ENCODE measurements at regions not wholly inside any gene's neighbourhood (a gene's known extent, or its start where the extent isn't known, plus 50 kb on each side); places are given as distances from the start of the nearest gene placed in this dataset.

DNA sequence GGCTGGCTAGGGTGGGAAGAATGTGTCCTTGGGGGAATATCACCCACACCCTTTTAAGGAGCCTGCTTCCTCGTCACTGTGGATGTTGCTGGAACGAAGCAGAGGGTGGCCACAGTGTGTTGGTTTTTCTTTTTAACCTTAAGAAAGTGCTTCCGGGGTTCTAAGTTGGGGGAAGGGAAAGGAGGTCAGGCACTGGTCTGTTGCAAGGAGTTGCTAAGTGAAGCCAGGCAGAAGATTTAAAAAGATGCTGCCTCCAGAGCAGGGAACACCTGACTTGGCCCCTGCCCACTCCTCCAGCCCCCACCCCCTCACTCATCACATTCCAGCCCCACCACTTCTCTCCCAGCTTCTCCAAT lies 213.1 kb downstream of the EMX2 start:
- no peak overlapping the region for H3K23ac ChIP-seq (ENCODE audit: low read length in 2 of 2)
- H2AFZ ChIP-seq (ENCODE audit: low read depth, low read length), result no peak overlapping the region
- H2BK5ac ChIP-seq (ENCODE audit: low read depth, low read length, poor library complexity, severe bottlenecking), result no peak overlapping the region
- no peak overlapping the region for H3K4ac ChIP-seq (ENCODE audit: low read depth in 1 of 2, low read length in 2 of 2)
- no peak overlapping the region for H2BK15ac ChIP-seq (ENCODE audit: low read depth, poor library complexity, severe bottlenecking)
- no peaks in the 10 kb centered on the region for H3K9me3 ChIP-seq (ENCODE audit: control insufficient read depth, low read length)
- H3K79me1 ChIP-seq (replicated peaks; ENCODE audit: low read length, poor library complexity, severe bottlenecking), result no peaks in the 10 kb centered on the region
- no peak overlapping the region for H4K91ac ChIP-seq (ENCODE audit: low read length)
- no peak overlapping the region for H3K27ac ChIP-seq (ENCODE audit: low read length, poor library complexity, severe bottlenecking)
- H4K8ac ChIP-seq (ENCODE audit: low read length), result no peak overlapping the region
- no peak for DNase-seq
- no peak overlapping the region for H3K9ac ChIP-seq (ENCODE audit: low read length)
- H3K18ac ChIP-seq (ENCODE audit: low read depth in 1 of 2, low read length in 2 of 2), result no peak overlapping the region
- 59% methylated on average over 3 of the region's 3 CpGs for WGBS
- peaks cover 0 to 10% of the 10 kb centered on the region in 2 experiments for H3K27me3 ChIP-seq (ENCODE audit: control insufficient read depth in 1 of 2, insufficient read depth in 1 of 2, low read length in 2 of 2)
- no peak overlapping the region for H3K14ac ChIP-seq (ENCODE audit: low read length in 2 of 2)
- no peaks in the 10 kb centered on the region for H3K36me3 ChIP-seq (ENCODE audit: control insufficient read depth in 1 of 2, insufficient read depth in 2 of 2, low read depth in 1 of 2, low read length in 2 of 2)
- no peak overlapping the region for H2AK5ac ChIP-seq (ENCODE audit: low read length, severe bottlenecking)
- H3K4me3 ChIP-seq (ENCODE audit: insufficient read depth in 1 of 2, low read depth in 1 of 2, low read length in 2 of 2), result peak overlapping the region in 1 of 2 experiments; percentile 7
- no peak overlapping the region for H3K4me2 ChIP-seq (ENCODE audit: low read length, poor library complexity, severe bottlenecking)
- no peak overlapping the region for H2BK12ac ChIP-seq (ENCODE audit: low read length in 2 of 2)
- H2BK120ac ChIP-seq (ENCODE audit: low read depth, low read length), result no peak overlapping the region
- H3K4me1 ChIP-seq (ENCODE audit: control insufficient read depth, insufficient read depth, low read depth, low read length), result no peaks in the 10 kb centered on the region

DNA sequence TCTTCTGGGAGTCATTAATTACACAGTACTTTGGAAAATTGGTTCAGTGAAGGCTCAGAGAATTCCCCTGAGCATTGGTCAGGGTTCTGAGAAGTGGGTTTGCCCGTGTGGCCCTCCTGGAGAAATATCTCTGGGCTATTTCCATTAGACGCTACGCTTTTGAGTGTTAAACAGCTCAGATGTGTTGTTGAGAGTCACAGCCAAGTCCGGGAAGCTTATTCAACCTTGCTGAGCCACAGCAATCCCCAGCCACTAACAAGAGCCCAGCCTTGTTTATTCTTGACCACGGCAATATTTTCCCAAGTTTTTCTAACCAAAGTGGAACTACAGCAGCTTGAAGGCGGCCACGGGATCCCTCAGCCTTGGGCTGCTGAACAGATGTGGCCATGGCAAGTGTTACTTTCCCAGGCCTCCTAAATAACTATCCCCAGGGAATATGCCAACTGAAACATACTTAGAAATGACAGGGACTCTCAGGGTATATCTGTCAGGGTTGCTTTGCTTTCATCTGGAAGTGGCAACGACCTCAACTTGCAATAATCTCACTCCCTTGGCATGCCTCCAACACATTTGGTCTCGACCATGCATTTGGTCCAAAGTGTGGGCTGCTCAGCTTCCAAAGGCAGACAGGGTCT lies 214.7 kb downstream of the EMX2 start:
- Histone ChIP-seq H2AK5ac (ENCODE audit: low read length, severe bottlenecking) (no peak overlapping the region), H3K23ac (ENCODE audit: low read length in 2 of 2) (no peak overlapping the region), H4K91ac (ENCODE audit: low read length) (no peak overlapping the region), H3K27ac (ENCODE audit: low read length, poor library complexity, severe bottlenecking) (no peak overlapping the region), H3K14ac (ENCODE audit: low read length in 2 of 2) (no peak overlapping the region), H3K4me1 (ENCODE audit: control insufficient read depth, insufficient read depth, low read depth, low read length) (no peaks in the 10 kb centered on the region), H3K4ac (ENCODE audit: low read depth in 1 of 2, low read length in 2 of 2) (no peak overlapping the region), H3K4me3 (ENCODE audit: insufficient read depth in 1 of 2, low read depth in 1 of 2, low read length in 2 of 2) (peak overlapping the region in 1 of 2 experiments; percentile 41), H3K79me1 (replicated peaks; ENCODE audit: low read length, poor library complexity, severe bottlenecking) (no peaks in the 10 kb centered on the region), H2BK5ac (ENCODE audit: low read depth, low read length, poor library complexity, severe bottlenecking) (no peak overlapping the region), H2BK15ac (ENCODE audit: low read depth, poor library complexity, severe bottlenecking) (no peak overlapping the region), H3K9ac (ENCODE audit: low read length) (no peak overlapping the region), H3K9me3 (ENCODE audit: control insufficient read depth, low read length) (no peaks in the 10 kb centered on the region), H2AFZ (ENCODE audit: low read depth, low read length) (no peak overlapping the region), H3K4me2 (ENCODE audit: low read length, poor library complexity, severe bottlenecking) (no peak overlapping the region), H4K8ac (ENCODE audit: low read length) (no peak overlapping the region), H3K18ac (ENCODE audit: low read depth in 1 of 2, low read length in 2 of 2) (no peak overlapping the region), H2BK120ac (ENCODE audit: low read depth, low read length) (no peak overlapping the region), H3K27me3 (ENCODE audit: control insufficient read depth in 1 of 2, insufficient read depth in 1 of 2, low read length in 2 of 2) (peaks cover 0 to 23% of the 10 kb centered on the region in 2 experiments), H3K36me3 (ENCODE audit: control insufficient read depth in 1 of 2, insufficient read depth in 2 of 2, low read depth in 1 of 2, low read length in 2 of 2) (no peaks in the 10 kb centered on the region), H2BK12ac (ENCODE audit: low read length in 2 of 2) (no peak overlapping the region)
- 62% methylated on average over 9 of the region's 9 CpGs for WGBS
- no peak for DNase-seq

DNA sequence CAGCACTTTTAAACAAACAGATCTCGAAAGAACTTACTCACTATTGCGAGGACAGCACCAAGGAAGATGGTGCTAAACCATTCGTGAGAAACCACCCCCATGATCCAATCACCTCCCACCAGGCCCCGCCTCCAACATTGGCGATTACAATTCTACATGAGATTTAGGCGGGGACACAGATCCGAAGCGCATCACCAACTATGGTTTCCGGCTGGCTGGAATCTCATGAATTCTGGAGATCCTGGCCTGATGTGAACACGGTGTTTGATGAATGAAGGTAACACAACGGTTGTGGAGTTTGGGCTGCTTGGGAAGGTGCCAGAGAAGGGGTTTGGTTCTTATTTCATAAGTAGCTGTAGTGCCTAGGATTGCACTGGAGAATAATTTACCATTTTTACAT lies 216.7 kb downstream of the EMX2 start:
- H3K14ac ChIP-seq (ENCODE audit: low read length in 2 of 2), result no peak overlapping the region
- no peak overlapping the region for H3K4me2 ChIP-seq (ENCODE audit: low read length, poor library complexity, severe bottlenecking)
- no peaks in the 10 kb centered on the region for H3K36me3 ChIP-seq (ENCODE audit: control insufficient read depth in 1 of 2, insufficient read depth in 2 of 2, low read depth in 1 of 2, low read length in 2 of 2)
- no peaks in the 10 kb centered on the region for H3K79me1 ChIP-seq (replicated peaks; ENCODE audit: low read length, poor library complexity, severe bottlenecking)
- H3K27me3 ChIP-seq (ENCODE audit: control insufficient read depth in 1 of 2, insufficient read depth in 1 of 2, low read length in 2 of 2), result peaks cover 0 to 28% of the 10 kb centered on the region in 2 experiments
- H3K9ac ChIP-seq (ENCODE audit: low read length), result no peak overlapping the region
- no peak overlapping the region for H3K4ac ChIP-seq (ENCODE audit: low read depth in 1 of 2, low read length in 2 of 2)
- H3K27ac ChIP-seq (ENCODE audit: low read length, poor library complexity, severe bottlenecking), result no peak overlapping the region
- no peak overlapping the region for H4K91ac ChIP-seq (ENCODE audit: low read length)
- H3K18ac ChIP-seq (ENCODE audit: low read depth in 1 of 2, low read length in 2 of 2), result no peak overlapping the region
- no peak overlapping the region for H2BK15ac ChIP-seq (ENCODE audit: low read depth, poor library complexity, severe bottlenecking)
- no peak overlapping the region for H2BK5ac ChIP-seq (ENCODE audit: low read depth, low read length, poor library complexity, severe bottlenecking)
- H3K4me3 ChIP-seq (ENCODE audit: insufficient read depth in 1 of 2, low read depth in 1 of 2, low read length in 2 of 2), result no peak overlapping the region
- H3K4me1 ChIP-seq (ENCODE audit: control insufficient read depth, insufficient read depth, low read depth, low read length), result no peaks in the 10 kb centered on the region
- H4K8ac ChIP-seq (ENCODE audit: low read length), result no peak overlapping the region
- no peak overlapping the region for H2AK5ac ChIP-seq (ENCODE audit: low read length, severe bottlenecking)
- no peak overlapping the region for H2BK120ac ChIP-seq (ENCODE audit: low read depth, low read length)
- H3K23ac ChIP-seq (ENCODE audit: low read length in 2 of 2), result no peak overlapping the region
- no peak overlapping the region for H2BK12ac ChIP-seq (ENCODE audit: low read length in 2 of 2)
- 81% methylated on average over 11 of the region's 11 CpGs for WGBS
- H2AFZ ChIP-seq (ENCODE audit: low read depth, low read length), result no peak overlapping the region
- DNase-seq, result no peak
- H3K9me3 ChIP-seq (ENCODE audit: control insufficient read depth, low read length), result no peaks in the 10 kb centered on the region

DNA sequence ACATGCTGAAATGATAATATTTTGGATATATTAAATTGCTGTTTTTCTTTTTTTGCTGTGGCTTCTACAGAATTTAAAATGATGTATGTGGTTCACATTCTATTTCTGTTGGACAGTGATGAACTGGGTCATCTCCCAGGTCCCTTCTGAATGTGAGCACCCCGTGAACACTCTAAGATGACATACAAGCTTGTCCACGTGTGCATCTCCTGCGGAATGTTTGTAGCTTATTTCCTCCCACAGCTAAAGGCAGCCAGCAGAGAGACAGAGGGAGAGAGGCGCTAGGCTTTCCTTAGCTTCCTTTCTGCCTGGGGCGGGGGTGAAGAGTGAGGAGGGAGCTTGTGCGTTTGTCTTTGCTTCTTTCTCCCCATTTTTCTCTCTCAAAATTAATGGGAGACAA lies 219.1 kb downstream of the EMX2 start:
- Histone ChIP-seq H4K8ac (ENCODE audit: low read length) (no peak overlapping the region), H3K9me3 (ENCODE audit: control insufficient read depth, low read length) (no peaks in the 10 kb centered on the region)
- 85% methylated on average over 6 of the region's 6 CpGs for WGBS

More for the DNA sequence above, 219.1 kb downstream of the EMX2 start:
- H2BK15ac ChIP-seq (ENCODE audit: low read depth, poor library complexity, severe bottlenecking), result no peak overlapping the region
- H3K4me2 ChIP-seq (ENCODE audit: low read length, poor library complexity, severe bottlenecking), result no peak overlapping the region
- no peak overlapping the region for H3K18ac ChIP-seq (ENCODE audit: low read depth in 1 of 2, low read length in 2 of 2)
- peaks cover 0 to 21% of the 10 kb centered on the region in 2 experiments for H3K27me3 ChIP-seq (ENCODE audit: control insufficient read depth in 1 of 2, insufficient read depth in 1 of 2, low read length in 2 of 2)
- no peak overlapping the region for H3K9ac ChIP-seq (ENCODE audit: low read length)
- no peak overlapping the region for H2AFZ ChIP-seq (ENCODE audit: low read depth, low read length)
- H2AK5ac ChIP-seq (ENCODE audit: low read length, severe bottlenecking), result no peak overlapping the region
- H4K91ac ChIP-seq (ENCODE audit: low read length), result no peak overlapping the region
- H3K27ac ChIP-seq (ENCODE audit: low read length, poor library complexity, severe bottlenecking), result no peak overlapping the region
- H3K23ac ChIP-seq (ENCODE audit: low read length in 2 of 2), result no peak overlapping the region
- no peak overlapping the region for H2BK5ac ChIP-seq (ENCODE audit: low read depth, low read length, poor library complexity, severe bottlenecking)
- H3K79me1 ChIP-seq (replicated peaks; ENCODE audit: low read length, poor library complexity, severe bottlenecking), result no peaks in the 10 kb centered on the region
- no peak overlapping the region for H2BK12ac ChIP-seq (ENCODE audit: low read length in 2 of 2)
- H3K36me3 ChIP-seq (ENCODE audit: control insufficient read depth in 1 of 2, insufficient read depth in 2 of 2, low read depth in 1 of 2, low read length in 2 of 2), result no peaks in the 10 kb centered on the region
- H3K4me3 ChIP-seq (ENCODE audit: insufficient read depth in 1 of 2, low read depth in 1 of 2, low read length in 2 of 2), result no peak overlapping the region
- H3K14ac ChIP-seq (ENCODE audit: low read length in 2 of 2), result no peak overlapping the region
- H3K4me1 ChIP-seq (ENCODE audit: control insufficient read depth, insufficient read depth, low read depth, low read length), result no peaks in the 10 kb centered on the region
- no peak for DNase-seq
- no peak overlapping the region for H3K4ac ChIP-seq (ENCODE audit: low read depth in 1 of 2, low read length in 2 of 2)
- no peak overlapping the region for H2BK120ac ChIP-seq (ENCODE audit: low read depth, low read length)
